Spleen (tissue), 7 donors: ENCODE measurements at regions not wholly inside any gene's neighbourhood (a gene's known extent, or its start where the extent isn't known, plus 50 kb on each side); places are given as distances from the start of the nearest gene placed in this dataset.

Source experiments
- POLR2A ChIP-seq, 3 donors: fragments of 450-650 bp; IDR thresholded peaks; one replicate each; pipeline ENCODE4 v1.5.1; 2017; ENCODE audit warnings: antibody characterized with exemption in 3 of 3, mild to moderate bottlenecking in 1 of 3
- POLR2AphosphoS5 ChIP-seq, 3 donors: sonication (generic); formaldehyde crosslinking; IDR thresholded peaks; one replicate each; pipeline ENCODE4 v1.5.1; 2017; ENCODE audit warnings: antibody characterized with exemption in 3 of 3
- TF ChIP-seq, protein P1 (sequence below), 11 experiments: fragments of 200-600 bp in 7 of 11; fragments of 450-650 bp in 4 of 11; sonication (generic) in 4 of 11; IDR thresholded peaks in 8 of 11; conservative IDR thresholded peaks in 3 of 11; 1 replicate in 7 of 11; 2 replicates in 4 of 11; pipeline versions ENCODE4 v1.4.0 to v1.8.0; 2016 to 2021; ENCODE audit warnings: antibody characterized with exemption in 11 of 11, inconsistent platforms in 4 of 11, mild to moderate bottlenecking in 1 of 11
- donor health status: DM: no; HTN: no; CAD: no; lungs with moderate emphysema.
- donor health status: DM: no; HTN: no; CAD: no.
- donor health status: DM: no; HTN: no; CAD: no.

DNA sequence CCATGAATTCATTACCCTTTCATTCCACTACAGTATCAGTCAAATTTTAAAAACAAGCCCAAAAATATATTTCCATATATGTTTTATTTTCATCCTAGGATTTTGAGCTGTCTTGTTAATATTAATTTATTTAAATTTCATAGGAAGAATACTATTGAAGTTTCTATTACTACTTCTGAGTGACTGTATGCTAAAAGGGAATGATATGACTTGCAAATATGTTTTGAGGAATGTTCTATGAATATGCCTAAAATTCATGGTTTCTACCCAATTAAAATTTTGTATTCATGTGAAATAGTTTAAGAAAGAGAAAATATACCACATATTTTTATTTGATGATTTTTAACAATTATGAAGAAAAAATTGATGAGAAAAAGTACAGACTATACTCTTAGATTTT lies 52.9 kb upstream of the BACH1 start:
- TF ChIP-seq POLR2AphosphoS5 (IDR thresholded peaks at IDR 0.05) (no peak), POLR2A (IDR thresholded peaks at IDR 0.05) (no peak)
- TF ChIP-seq, protein P1, sequence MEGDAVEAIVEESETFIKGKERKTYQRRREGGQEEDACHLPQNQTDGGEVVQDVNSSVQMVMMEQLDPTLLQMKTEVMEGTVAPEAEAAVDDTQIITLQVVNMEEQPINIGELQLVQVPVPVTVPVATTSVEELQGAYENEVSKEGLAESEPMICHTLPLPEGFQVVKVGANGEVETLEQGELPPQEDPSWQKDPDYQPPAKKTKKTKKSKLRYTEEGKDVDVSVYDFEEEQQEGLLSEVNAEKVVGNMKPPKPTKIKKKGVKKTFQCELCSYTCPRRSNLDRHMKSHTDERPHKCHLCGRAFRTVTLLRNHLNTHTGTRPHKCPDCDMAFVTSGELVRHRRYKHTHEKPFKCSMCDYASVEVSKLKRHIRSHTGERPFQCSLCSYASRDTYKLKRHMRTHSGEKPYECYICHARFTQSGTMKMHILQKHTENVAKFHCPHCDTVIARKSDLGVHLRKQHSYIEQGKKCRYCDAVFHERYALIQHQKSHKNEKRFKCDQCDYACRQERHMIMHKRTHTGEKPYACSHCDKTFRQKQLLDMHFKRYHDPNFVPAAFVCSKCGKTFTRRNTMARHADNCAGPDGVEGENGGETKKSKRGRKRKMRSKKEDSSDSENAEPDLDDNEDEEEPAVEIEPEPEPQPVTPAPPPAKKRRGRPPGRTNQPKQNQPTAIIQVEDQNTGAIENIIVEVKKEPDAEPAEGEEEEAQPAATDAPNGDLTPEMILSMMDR (IDR thresholded peaks at IDR 0.05 in 8 of 11, conservative IDR thresholded peaks at IDR 0.05 in 3 of 11): no peak
